CD4-positive, alpha-beta T cell (primary cell): ENCODE measurements at regions not wholly inside any gene's neighbourhood (a gene's known extent, or its start where the extent isn't known, plus 50 kb on each side); places are given as distances from the start of the nearest gene placed in this dataset.

Source experiments
- ATAC-seq: fragments of 200-7000 bp; cut with Tn5 transposase; one replicate; pipeline ENCODE4 v1.10.0; 2022; ENCODE audit warnings: mild to moderate bottlenecking; ENCODE audit not compliant: poor library complexity
- CTCF ChIA-PET: fragments of 350-600 bp; sonication (Branson Sonifier 250); formaldehyde crosslinking; loops from one replicate; lab custom pipeline; 2021; ENCODE audit warnings: antibody characterized with exemption, inconsistent platforms; lab: Charles Lee
- POLR2A ChIA-PET: fragments of 350-600 bp; sonication (Branson Sonifier 250); formaldehyde crosslinking; loops from one replicate; lab custom pipeline; 2021; ENCODE audit warnings: antibody characterized with exemption, inconsistent platforms; lab: Charles Lee
- DNase-seq, 14 experiments: peaks; one replicate each; pipeline ENCODE4 v3.0.0-alpha.2; 2013 to 2020; ENCODE audit warnings: mixed read lengths in 2 of 14
- H3K27ac ChIP-seq, 2 donors: one replicate each; pipeline versions ENCODE4 v1.5.1 to v1.7.0; 2013; ENCODE audit warnings: low read length in 2 of 2, low read depth in 1 of 2, mild to moderate bottlenecking in 1 of 2
- H3K27me3 ChIP-seq, 2 experiments: 1 replicate in 1 of 2; 2 replicates in 1 of 2; pipeline versions ENCODE4 v1.6.1 to v1.7.0; 2013; ENCODE audit warnings: low read length in 2 of 2, control low read depth in 1 of 2, mild to moderate bottlenecking in 1 of 2, moderate library complexity in 1 of 2; ENCODE audit not compliant: insufficient read depth in 2 of 2, control insufficient read depth in 1 of 2
- H3K36me3 ChIP-seq: one replicate; pipeline ENCODE4 v1.6.1; 2013; ENCODE audit warnings: low read length, control low read depth; ENCODE audit not compliant: insufficient read depth
- H3K4me1 ChIP-seq: one replicate; pipeline ENCODE4 v1.6.1; 2013; ENCODE audit warnings: low read length, control low read depth; ENCODE audit not compliant: insufficient read depth
- H3K4me3 ChIP-seq: one replicate; pipeline ENCODE4 v1.5.1; 2013; ENCODE audit warnings: mild to moderate bottlenecking, low read length, moderate library complexity
- H3K9me3 ChIP-seq, 2 experiments: 1 replicate in 1 of 2; 2 replicates in 1 of 2; pipeline versions ENCODE4 v1.6.1 to v1.7.0; 2013; ENCODE audit warnings: low read length in 2 of 2, mild to moderate bottlenecking in 2 of 2, control low read depth in 1 of 2, moderate library complexity in 1 of 2; ENCODE audit not compliant: control insufficient read depth in 1 of 2, insufficient read depth in 1 of 2
- H3K27ac Mint-ChIP-seq: one replicate; pipeline ENCODE4 v1.8.0; 2020; ENCODE audit warnings: mixed read lengths
- H3K27me3 Mint-ChIP-seq: one replicate; pipeline ENCODE4 v1.8.0; 2021; ENCODE audit warnings: mixed read lengths
- H3K36me3 Mint-ChIP-seq: one replicate; pipeline ENCODE4 v1.8.0; 2021; ENCODE audit warnings: low read depth, mixed read lengths
- H3K4me1 Mint-ChIP-seq: one replicate; pipeline ENCODE4 v1.8.0; 2021; ENCODE audit warnings: low read depth, mixed read lengths
- H3K4me3 Mint-ChIP-seq: one replicate; pipeline ENCODE4 v1.8.0; 2020; ENCODE audit warnings: mild to moderate bottlenecking, mixed read lengths
- H3K9me3 Mint-ChIP-seq: one replicate; pipeline ENCODE4 v1.8.0; 2020; ENCODE audit warnings: mixed read lengths
- CTCF ChIP-seq: fragments of 200-600 bp; IDR thresholded peaks from one replicate; pipeline ENCODE4 v1.8.0; 2022; ENCODE audit warnings: antibody characterized with exemption, mild to moderate bottlenecking
- intact Hi-C, 2 experiments: fragments of 100-400 bp; cut with DNase I in 1 of 2; cut with micrococcal nuclease in 1 of 2; formaldehyde crosslinking; loops; one replicate each; pipeline versions ENCODE4 v1.15.1 to v1.9.0; 2023 to 2025; cut with DNase I, micrococcal nuclease

DNA sequence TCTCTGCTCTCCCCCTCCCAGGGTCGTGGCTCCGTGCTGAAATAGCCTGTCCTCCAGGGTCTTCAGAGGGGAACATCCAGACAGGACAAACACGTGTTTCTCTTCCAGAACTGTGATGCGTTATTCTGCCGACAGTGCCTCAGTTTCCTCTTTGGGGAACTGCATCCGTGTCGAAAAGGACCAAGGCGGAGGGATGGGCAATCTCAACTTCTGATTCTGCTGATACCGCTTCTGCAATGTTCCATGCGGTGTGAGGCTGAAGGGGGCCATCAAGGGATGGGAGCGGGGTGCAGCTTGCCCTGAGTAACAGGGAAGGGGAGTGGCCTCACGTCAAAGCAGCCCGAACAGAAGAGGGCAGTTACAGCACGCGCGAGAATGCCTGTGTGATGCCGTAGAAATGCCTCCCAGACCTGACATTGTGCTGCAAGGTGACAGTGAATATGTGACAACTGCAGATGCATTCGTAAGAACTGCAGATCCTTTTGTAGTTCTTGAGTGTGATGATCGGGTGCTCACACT lies 275.7 kb downstream of the SHQ1 start:
- ChIA-PET CTCF (no interaction called here), POLR2A (no interaction called here)
- Histone ChIP-seq H3K27me3 (peaks cover 0 to 3% of the 10 kb centered on the region in 2 experiments), H3K4me3 (no peak overlapping the region), H3K36me3 (no peaks in the 10 kb centered on the region), H3K27ac (no peak overlapping the region), H3K9me3 (no peaks in the 10 kb centered on the region), H3K4me1 (no peaks in the 10 kb centered on the region)
- Mint-ChIP-seq H3K4me3 (no peak overlapping the region), H3K27me3 (no peaks in the 10 kb centered on the region), H3K27ac (no peak overlapping the region), H3K4me1 (no peaks in the 10 kb centered on the region), H3K36me3 (no peaks in the 10 kb centered on the region), H3K9me3 (no peaks in the 10 kb centered on the region)
- ATAC-seq: no peak
- no peak for TF ChIP-seq CTCF
- no peak for DNase-seq
- intact Hi-C loops: no loop called here

- DNase-seq (no peak), ATAC-seq (no peak)
- H3K27me3 ChIP-seq: peaks cover 0 to 3% of the 10 kb centered on the region in 2 experiments
- CTCF ChIA-PET: no interaction called here
- no peaks in the 10 kb centered on the region for H3K36me3 ChIP-seq
- no peak overlapping the region for H3K27ac ChIP-seq
- intact Hi-C loops: no loop called here
- no peaks in the 10 kb centered on the region for H3K9me3 Mint-ChIP-seq
- H3K4me3 Mint-ChIP-seq: no peak overlapping the region
- POLR2A ChIA-PET: no interaction called here
- H3K9me3 ChIP-seq: no peaks in the 10 kb centered on the region
- no peak overlapping the region for H3K4me3 ChIP-seq
- H3K27ac Mint-ChIP-seq: no peak overlapping the region
- no peak for TF ChIP-seq CTCF
- no peaks in the 10 kb centered on the region for H3K27me3 Mint-ChIP-seq
- H3K36me3 Mint-ChIP-seq: no peaks in the 10 kb centered on the region
- no peaks in the 10 kb centered on the region for H3K4me1 ChIP-seq
- H3K4me1 Mint-ChIP-seq: no peaks in the 10 kb centered on the region
Measured at GRCh38 chr3:72571638-72572114, 276.6 kb downstream of the SHQ1 start.

- Mint-ChIP-seq H3K9me3 (no peaks in the 10 kb centered on the region), H3K36me3 (no peaks in the 10 kb centered on the region), H3K4me3 (no peak overlapping the region), H3K27ac (no peak overlapping the region), H3K4me1 (no peaks in the 10 kb centered on the region), H3K27me3 (no peaks in the 10 kb centered on the region)
- Histone ChIP-seq H3K36me3 (no peaks in the 10 kb centered on the region), H3K4me1 (no peaks in the 10 kb centered on the region), H3K27ac (no peak overlapping the region), H3K9me3 (no peaks in the 10 kb centered on the region), H3K27me3 (peaks cover 0 to 3% of the 10 kb centered on the region in 2 experiments), H3K4me3 (no peak overlapping the region)
- TF ChIP-seq CTCF: no peak
- ChIA-PET CTCF (interaction anchor here (0.6 kb wide), 1 partner anchor 120 kb away, joined by 3 read pairs; no protein-coding TSS in a partner anchor), POLR2A (no interaction called here)
- intact Hi-C loops: no loop called here
- DNase-seq (no peak), ATAC-seq (no peak)
Measured at GRCh38 chr3:72571052-72571451, 277.2 kb downstream of the SHQ1 start.
